ENCODE measurements at regions not wholly inside any gene's neighbourhood (a gene's known extent, or its start where the extent isn't known, plus 50 kb on each side); places are given as distances from the start of the nearest gene placed in this dataset.

- DNase-seq (ENCODE audit: extremely low spot score) = no peak
- CTCF ChIA-PET = no interaction called here
- POLR2A ChIA-PET = no interaction called here
- TF ChIP-seq FOXA1 (IDR thresholded peaks at IDR 0.05) (no peak), ARNT (IDR thresholded peaks at IDR 0.05) (no peak), HDGF (IDR thresholded peaks at IDR 0.05; ENCODE audit: borderline replicate concordance) (no peak), L3MBTL2 (conservative IDR thresholded peaks at IDR 0.05) (no peak), ELF4 (IDR thresholded peaks at IDR 0.05) (no peak), SP1 (IDR thresholded peaks at IDR 0.05) (no peak), NFRKB (IDR thresholded peaks at IDR 0.05) (no peak), BHLHE40 (IDR thresholded peaks at IDR 0.05; ENCODE audit: borderline replicate concordance) (no peak), FOXM1 (IDR thresholded peaks at IDR 0.05; ENCODE audit: borderline replicate concordance) (no peak), PKNOX1 (IDR thresholded peaks at IDR 0.05) (no peak), ZNF384 (IDR thresholded peaks at IDR 0.05) (no peak), LEF1 (IDR thresholded peaks at IDR 0.05; ENCODE audit: borderline replicate concordance) (no peak), TARDBP (IDR thresholded peaks at IDR 0.05) (no peak), CTBP1 (IDR thresholded peaks at IDR 0.05; ENCODE audit: borderline replicate concordance) (no peak), FOXK2 (IDR thresholded peaks at IDR 0.05) (no peak), SUZ12 (IDR thresholded peaks at IDR 0.05) (no peak)
These were observed 56.7 kb downstream of the P2RY1 start for GRCh38 chr3:152891678-152892077.

- ChIA-PET CTCF (no interaction called here), POLR2A (no interaction called here)
- TF ChIP-seq PKNOX1 (IDR thresholded peaks at IDR 0.05) (no peak), ELF4 (IDR thresholded peaks at IDR 0.05) (no peak), NFRKB (IDR thresholded peaks at IDR 0.05) (no peak), L3MBTL2 (conservative IDR thresholded peaks at IDR 0.05) (no peak)
- no peak for DNase-seq (ENCODE audit: extremely low spot score)
These were observed 57.5 kb downstream of the P2RY1 start for GRCh38 chr3:152892446-152892845.

GRCh38 chr3:152893647-152894046 lies 58.7 kb downstream of the P2RY1 start:
- POLR2A ChIA-PET = no interaction called here
- TF ChIP-seq LEF1 (IDR thresholded peaks at IDR 0.05; ENCODE audit: borderline replicate concordance) = no peak
- TF ChIP-seq ELF4 (IDR thresholded peaks at IDR 0.05) = no peak
- no peak for TF ChIP-seq ARNT (IDR thresholded peaks at IDR 0.05)
- no peak for TF ChIP-seq SUZ12 (IDR thresholded peaks at IDR 0.05)
- TF ChIP-seq HDGF (IDR thresholded peaks at IDR 0.05; ENCODE audit: borderline replicate concordance) = no peak
- no peak for TF ChIP-seq SP1 (IDR thresholded peaks at IDR 0.05)
- no peak for TF ChIP-seq TARDBP (IDR thresholded peaks at IDR 0.05)
- TF ChIP-seq L3MBTL2 (conservative IDR thresholded peaks at IDR 0.05) = no peak
- no peak for TF ChIP-seq CTBP1 (IDR thresholded peaks at IDR 0.05; ENCODE audit: borderline replicate concordance)
- TF ChIP-seq FOXK2 (IDR thresholded peaks at IDR 0.05) = no peak
- DNase-seq (ENCODE audit: extremely low spot score) = no peak

GRCh38 chr3:152899306-152899705 lies 64.4 kb downstream of the P2RY1 start:
- CTCF ChIA-PET = no interaction called here
- POLR2A ChIA-PET = no interaction called here

More at GRCh38 chr3:152893647-152894046, 58.7 kb downstream of the P2RY1 start:
- CTCF ChIA-PET = no interaction called here

GRCh38 chr3:152902141-152902669 lies 67.3 kb downstream of the P2RY1 start:
- ChIA-PET CTCF (no interaction called here), POLR2A (no interaction called here)
- DNase-seq (ENCODE audit: extremely low spot score) = no peak
- no peak for TF ChIP-seq L3MBTL2 (conservative IDR thresholded peaks at IDR 0.05)
- TF ChIP-seq ZNF384 (IDR thresholded peaks at IDR 0.05) = no peak
- no peak for TF ChIP-seq LEF1 (IDR thresholded peaks at IDR 0.05; ENCODE audit: borderline replicate concordance)
- no peak for TF ChIP-seq NFRKB (IDR thresholded peaks at IDR 0.05)

More at GRCh38 chr3:152899306-152899705, 64.4 kb downstream of the P2RY1 start:
- no peak for DNase-seq (ENCODE audit: extremely low spot score)
- TF ChIP-seq LEF1 (IDR thresholded peaks at IDR 0.05; ENCODE audit: borderline replicate concordance) (no peak), SP1 (IDR thresholded peaks at IDR 0.05) (no peak), TARDBP (IDR thresholded peaks at IDR 0.05) (no peak), HDGF (IDR thresholded peaks at IDR 0.05; ENCODE audit: borderline replicate concordance) (no peak), L3MBTL2 (conservative IDR thresholded peaks at IDR 0.05) (no peak), FOXK2 (IDR thresholded peaks at IDR 0.05) (no peak), ELF4 (IDR thresholded peaks at IDR 0.05) (no peak), FOXM1 (IDR thresholded peaks at IDR 0.05; ENCODE audit: borderline replicate concordance) (no peak)

- TF ChIP-seq ARNT (IDR thresholded peaks at IDR 0.05) (no peak), SP1 (IDR thresholded peaks at IDR 0.05) (no peak), ZNF384 (IDR thresholded peaks at IDR 0.05) (no peak), FOXM1 (IDR thresholded peaks at IDR 0.05; ENCODE audit: borderline replicate concordance) (no peak)
- CTCF ChIA-PET = interaction anchor here (0.6 kb wide), 1 partner anchor 29 kb away, joined by 3 read pairs; no protein-coding TSS in a partner anchor
- POLR2A ChIA-PET = no interaction called here
- no peak for DNase-seq (ENCODE audit: extremely low spot score)
These were observed 70.7 kb downstream of the P2RY1 start for GRCh38 chr3:152905631-152906030.

- no peak for DNase-seq (ENCODE audit: extremely low spot score)
- TF ChIP-seq FOXM1 (IDR thresholded peaks at IDR 0.05; ENCODE audit: borderline replicate concordance) (no peak), ELF4 (IDR thresholded peaks at IDR 0.05) (no peak), ZNF384 (IDR thresholded peaks at IDR 0.05) (no peak), L3MBTL2 (conservative IDR thresholded peaks at IDR 0.05) (no peak), PKNOX1 (IDR thresholded peaks at IDR 0.05) (no peak), SP1 (IDR thresholded peaks at IDR 0.05) (no peak), BHLHE40 (IDR thresholded peaks at IDR 0.05; ENCODE audit: borderline replicate concordance) (no peak), HDGF (IDR thresholded peaks at IDR 0.05; ENCODE audit: borderline replicate concordance) (no peak), CTBP1 (IDR thresholded peaks at IDR 0.05; ENCODE audit: borderline replicate concordance) (no peak), FOXK2 (IDR thresholded peaks at IDR 0.05) (no peak), SUZ12 (IDR thresholded peaks at IDR 0.05) (no peak), LEF1 (IDR thresholded peaks at IDR 0.05; ENCODE audit: borderline replicate concordance) (no peak), ARNT (IDR thresholded peaks at IDR 0.05) (no peak), FOXA1 (IDR thresholded peaks at IDR 0.05) (no peak), NFRKB (IDR thresholded peaks at IDR 0.05) (no peak), TARDBP (IDR thresholded peaks at IDR 0.05) (no peak)
- ChIA-PET POLR2A (no interaction called here), CTCF (interaction anchor here (0.5 kb wide), 1 partner anchor 151 kb away, joined by 3 read pairs; no protein-coding TSS in a partner anchor)
These were observed 74.4 kb downstream of the P2RY1 start for GRCh38 chr3:152909180-152909883.
